Keratinocyte (primary cell): ENCODE measurements at regions not wholly inside any gene's neighbourhood (a gene's known extent, or its start where the extent isn't known, plus 50 kb on each side); places are given as distances from the start of the nearest gene placed in this dataset.

Experiments used
- DNase-seq: peaks from one replicate; pipeline ENCODE4 v3.0.0-alpha.2; 2011; ENCODE audit warnings: low read depth, missing footprints, low spot score
- FAIRE-seq: peaks from 2 replicates; lab custom pipeline; 2011; peaks lifted over from hg19 to GRCh38; lab: Jason Lieb, UNC
- H2AFZ ChIP-seq: 2 replicates; pipeline ENCODE4 v1.6.0; 2012; ENCODE audit warnings: low read length, control low read depth, inconsistent platforms; ENCODE audit not compliant: control insufficient read depth
- H3K27ac ChIP-seq: 2 replicates; pipeline ENCODE4 v1.5.1; 2011; ENCODE audit warnings: low read length; ENCODE audit not compliant: control insufficient read depth, insufficient read depth
- H3K27me3 ChIP-seq: 3 replicates; pipeline ENCODE4 v1.6.0; 2011; ENCODE audit warnings: low read length; ENCODE audit not compliant: control insufficient read depth, insufficient read depth; ENCODE audit errors: extremely low read depth
- H3K36me3 ChIP-seq, 2 experiments: 2 replicates in 1 of 2; 3 replicates in 1 of 2; pipeline ENCODE4 v1.5.1; 2011; ENCODE audit warnings: low read length in 2 of 2, mild to moderate bottlenecking in 1 of 2; ENCODE audit not compliant: control insufficient read depth in 2 of 2, insufficient read depth in 2 of 2; ENCODE audit errors: extremely low read depth in 1 of 2
- H3K4me1 ChIP-seq: 3 replicates; pipeline ENCODE4 v1.5.1; 2011; ENCODE audit warnings: low read length; ENCODE audit not compliant: control insufficient read depth, insufficient read depth; ENCODE audit errors: extremely low read depth
- H3K4me2 ChIP-seq: 3 replicates; pipeline ENCODE4 v1.6.0; 2011; ENCODE audit warnings: low read depth, low read length; ENCODE audit not compliant: control insufficient read depth, insufficient read depth; ENCODE audit errors: extremely low read depth
- H3K4me3 ChIP-seq, 3 experiments: fragments of 200-600 bp in 1 of 3; sonication (generic) in 1 of 3; 2 replicates in 2 of 3; 3 replicates in 1 of 3; pipeline ENCODE4 v1.5.1; 2011 to 2016; ENCODE audit warnings: low read length in 3 of 3, mild to moderate bottlenecking in 3 of 3, control low read depth in 2 of 3, inconsistent platforms in 1 of 3, low read depth in 1 of 3, mixed read lengths in 1 of 3, mixed run types in 1 of 3, moderate library complexity in 1 of 3; ENCODE audit not compliant: control insufficient read depth in 2 of 3, insufficient read depth in 2 of 3; ENCODE audit errors: extremely low read depth in 1 of 3
- H3K79me2 ChIP-seq: 2 replicates; pipeline ENCODE4 v1.6.0; 2012; ENCODE audit warnings: low read length; ENCODE audit not compliant: control insufficient read depth, insufficient read depth
- H3K9ac ChIP-seq: 3 replicates; pipeline ENCODE4 v1.6.0; 2011; ENCODE audit warnings: low read length; ENCODE audit not compliant: control insufficient read depth, insufficient read depth; ENCODE audit errors: extremely low read depth
- H3K9me1 ChIP-seq: 3 replicates; pipeline ENCODE4 v1.6.0; 2011; ENCODE audit warnings: low read length; ENCODE audit not compliant: control insufficient read depth, insufficient read depth; ENCODE audit errors: extremely low read depth
- H3K9me3 ChIP-seq: 2 replicates; pipeline ENCODE4 v1.5.1; 2012; ENCODE audit warnings: low read depth, low read length; ENCODE audit not compliant: control insufficient read depth
- H4K20me1 ChIP-seq: 3 replicates; pipeline ENCODE4 v1.6.0; 2011; ENCODE audit warnings: low read length; ENCODE audit not compliant: control insufficient read depth, insufficient read depth; ENCODE audit errors: extremely low read depth
- CTCF ChIP-seq, 3 experiments: IDR thresholded peaks in 1 of 3; conservative IDR thresholded peaks in 1 of 3; optimal IDR thresholded peaks in 1 of 3; 2 replicates in 2 of 3; 3 replicates in 1 of 3; pipeline versions ENCODE3 to v1.5.1; 2011; ENCODE audit warnings: low read length in 3 of 3, mild to moderate bottlenecking in 3 of 3, moderate library complexity in 2 of 3, control low read depth in 1 of 3, inconsistent platforms in 1 of 3; ENCODE audit not compliant: insufficient read depth in 2 of 3; ENCODE audit errors: extremely low read depth in 1 of 3
- EZH2 ChIP-seq: IDR thresholded peaks from one replicate; pipeline ENCODE4 v1.6.1; 2012; ENCODE audit warnings: inconsistent platforms, mild to moderate bottlenecking, low read length, moderate library complexity
- dilution Hi-C: fragments of 300-500 bp; cut with MboI; formaldehyde crosslinking; loops from one replicate; pipeline ENCODE4 v1.7.0; 2020; ENCODE audit warnings: low sequenced_read_pairs; ENCODE audit not compliant: extremely low pct_ligation_motif_present

GRCh38 chr9:73845539-73845938 is 651.6 kb upstream of the RORB start:
- dilution Hi-C loops, result no loop called here
- Histone ChIP-seq H3K27me3 (no peaks in the 10 kb centered on the region), H3K79me2 (no peaks in the 10 kb centered on the region), H3K36me3 (no peaks in the 10 kb centered on the region), H3K9me3 (no peaks in the 10 kb centered on the region), H3K27ac (no peak overlapping the region), H3K4me3 (no peak overlapping the region), H3K9me1 (no peaks in the 10 kb centered on the region), H3K4me1 (no peaks in the 10 kb centered on the region), H3K4me2 (no peak overlapping the region), H3K9ac (no peak overlapping the region), H4K20me1 (no peaks in the 10 kb centered on the region), H2AFZ (no peak overlapping the region)
- no peak for FAIRE-seq
- DNase-seq, result no peak
- TF ChIP-seq CTCF (optimal IDR thresholded peaks at IDR 0.05 in 1 of 3, IDR thresholded peaks at IDR 0.05 in 1 of 3, conservative IDR thresholded peaks at IDR 0.05 in 1 of 3; ENCODE audit: extremely low read depth in 1 of 3, insufficient read depth in 2 of 3, low read length in 3 of 3) (no peak), EZH2 (no peak)

GRCh38 chr9:73845954-73846690 is 651.0 kb upstream of the RORB start:
- Histone ChIP-seq H2AFZ (no peak overlapping the region), H3K9me3 (no peaks in the 10 kb centered on the region), H3K9me1 (no peaks in the 10 kb centered on the region), H4K20me1 (no peaks in the 10 kb centered on the region), H3K36me3 (no peaks in the 10 kb centered on the region), H3K4me1 (no peaks in the 10 kb centered on the region), H3K4me2 (no peak overlapping the region), H3K27ac (no peak overlapping the region), H3K79me2 (no peaks in the 10 kb centered on the region), H3K27me3 (no peaks in the 10 kb centered on the region), H3K9ac (no peak overlapping the region), H3K4me3 (no peak overlapping the region)
- FAIRE-seq (no peak), DNase-seq (no peak)
- TF ChIP-seq CTCF (optimal IDR thresholded peaks at IDR 0.05 in 1 of 3, IDR thresholded peaks at IDR 0.05 in 1 of 3, conservative IDR thresholded peaks at IDR 0.05 in 1 of 3; ENCODE audit: extremely low read depth in 1 of 3, insufficient read depth in 2 of 3, low read length in 3 of 3) (no peak), EZH2 (no peak)
- dilution Hi-C loops, result no loop called here
